H1 (cell line): ENCODE measurements at regions not wholly inside any gene's neighbourhood (a gene's known extent, or its start where the extent isn't known, plus 50 kb on each side); places are given as distances from the start of the nearest gene placed in this dataset.

Experiments
- JUND ChIP-seq: IDR thresholded peaks from 2 replicates; pipeline ENCODE4 v1.6.1; 2011; ENCODE audit warnings: mild to moderate bottlenecking, improper control_type of control experiment, low read length
- TF ChIP-seq, protein P1 (sequence below), 3 experiments: IDR thresholded peaks; 1 replicate in 2 of 3; 2 replicates in 1 of 3; pipeline versions ENCODE4 v1.5.1 to v1.6.1; 2011; ENCODE audit warnings: low read length in 3 of 3, mild to moderate bottlenecking in 3 of 3, inconsistent platforms in 2 of 3, low read depth in 1 of 3, moderate library complexity in 1 of 3; ENCODE audit not compliant: insufficient read depth in 1 of 3; ENCODE audit errors: control extremely low read depth in 1 of 3

- TF ChIP-seq, protein P1, sequence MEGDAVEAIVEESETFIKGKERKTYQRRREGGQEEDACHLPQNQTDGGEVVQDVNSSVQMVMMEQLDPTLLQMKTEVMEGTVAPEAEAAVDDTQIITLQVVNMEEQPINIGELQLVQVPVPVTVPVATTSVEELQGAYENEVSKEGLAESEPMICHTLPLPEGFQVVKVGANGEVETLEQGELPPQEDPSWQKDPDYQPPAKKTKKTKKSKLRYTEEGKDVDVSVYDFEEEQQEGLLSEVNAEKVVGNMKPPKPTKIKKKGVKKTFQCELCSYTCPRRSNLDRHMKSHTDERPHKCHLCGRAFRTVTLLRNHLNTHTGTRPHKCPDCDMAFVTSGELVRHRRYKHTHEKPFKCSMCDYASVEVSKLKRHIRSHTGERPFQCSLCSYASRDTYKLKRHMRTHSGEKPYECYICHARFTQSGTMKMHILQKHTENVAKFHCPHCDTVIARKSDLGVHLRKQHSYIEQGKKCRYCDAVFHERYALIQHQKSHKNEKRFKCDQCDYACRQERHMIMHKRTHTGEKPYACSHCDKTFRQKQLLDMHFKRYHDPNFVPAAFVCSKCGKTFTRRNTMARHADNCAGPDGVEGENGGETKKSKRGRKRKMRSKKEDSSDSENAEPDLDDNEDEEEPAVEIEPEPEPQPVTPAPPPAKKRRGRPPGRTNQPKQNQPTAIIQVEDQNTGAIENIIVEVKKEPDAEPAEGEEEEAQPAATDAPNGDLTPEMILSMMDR (IDR thresholded peaks at IDR 0.05; ENCODE audit: control extremely low read depth in 1 of 3, insufficient read depth in 1 of 3, low read depth in 1 of 3, low read length in 3 of 3), result no peak
- TF ChIP-seq JUND, result no peak
Measured at GRCh38 chr6:105832313-105832761, 253.8 kb upstream of the PRDM1 start.
